Left lung (tissue), 4 donors: ENCODE measurements at regions not wholly inside any gene's neighbourhood (a gene's known extent, or its start where the extent isn't known, plus 50 kb on each side); places are given as distances from the start of the nearest gene placed in this dataset.

ENCODE experiments used
- ATAC-seq: fragments of 200-7000 bp; cut with Tn5 transposase; one replicate; pipeline ENCODE4 v1.9.1; 2020; ENCODE audit warnings: moderate library complexity
- DNase-seq, 4 donors: peaks; one replicate each; pipeline ENCODE4 v3.0.0-alpha.2; 2013 to 2020
- H3K27ac ChIP-seq, 2 donors: fragments of 200-600 bp; sonication (generic) in 1 of 2; one replicate each; pipeline versions ENCODE4 v1.5.0 to v1.8.0; 2020 to 2021
- H3K27me3 ChIP-seq, 2 donors: fragments of 200-600 bp; sonication (generic) in 1 of 2; one replicate each; pipeline versions ENCODE4 v1.5.0 to v1.8.0; 2020 to 2021
- H3K36me3 ChIP-seq, 2 donors: fragments of 200-600 bp; sonication (generic) in 1 of 2; one replicate each; pipeline versions ENCODE4 v1.5.0 to v1.8.0; 2020 to 2021
- H3K4me1 ChIP-seq, 2 donors: fragments of 200-600 bp; one replicate each; pipeline ENCODE4 v1.8.0; 2021
- H3K4me3 ChIP-seq, 2 donors: fragments of 200-600 bp; sonication (generic) in 1 of 2; one replicate each; pipeline versions ENCODE4 v1.5.0 to v1.8.0; 2020 to 2021; ENCODE audit warnings: mild to moderate bottlenecking in 1 of 2
- H3K9me3 ChIP-seq, 2 donors: fragments of 200-600 bp; sonication (generic) in 1 of 2; one replicate each; pipeline versions ENCODE4 v1.5.0 to v1.8.0; 2020 to 2021
- CTCF ChIP-seq, 2 donors: fragments of 200-600 bp; sonication (generic) in 1 of 2; IDR thresholded peaks; one replicate each; pipeline versions ENCODE4 v1.5.0 to v1.8.0; 2021; ENCODE audit warnings: antibody characterized with exemption in 2 of 2
- intact Hi-C, 2 donors: fragments of 100-400 bp; cut with DNase I; formaldehyde crosslinking; loops; one replicate each; pipeline versions ENCODE4 v1.11.2 to v1.14.2; 2022
- donor health status: DM: no; HTN: yes; CAD: no.
- donor health status: DM: no; HTN: no; CAD: no.

- Histone ChIP-seq H3K36me3 (no peaks in the 10 kb centered on the region), H3K27me3 (peaks cover 0 to 5% of the 10 kb centered on the region in 2 donors), H3K4me1 (no peaks in the 10 kb centered on the region), H3K27ac (no peak overlapping the region), H3K4me3 (no peak overlapping the region), H3K9me3 (no peaks in the 10 kb centered on the region)
- TF ChIP-seq CTCF (IDR thresholded peaks at IDR 0.05), result no peak
- intact Hi-C loops, result no loop called here
- ATAC-seq (no peak), DNase-seq (no peak)
These were observed 124.6 kb upstream of the CYP1B1 start for GRCh38 chr2:38200598-38200997.

- no peak for TF ChIP-seq CTCF (IDR thresholded peaks at IDR 0.05)
- Histone ChIP-seq H3K4me3 (no peak overlapping the region), H3K9me3 (no peaks in the 10 kb centered on the region), H3K27ac (no peak overlapping the region), H3K4me1 (no peaks in the 10 kb centered on the region), H3K27me3 (peaks cover 0 to 5% of the 10 kb centered on the region in 2 donors), H3K36me3 (no peaks in the 10 kb centered on the region)
- no peak for DNase-seq
- intact Hi-C loops, result no loop called here
- no peak for ATAC-seq
These were observed 123.2 kb upstream of the CYP1B1 start for GRCh38 chr2:38199127-38199526.

- ATAC-seq (no peak), DNase-seq (no peak)
- no peak for TF ChIP-seq CTCF (IDR thresholded peaks at IDR 0.05)
- no peak overlapping the region for H3K27ac ChIP-seq
- no peaks in the 10 kb centered on the region for H3K9me3 ChIP-seq
- H3K27me3 ChIP-seq, result no peaks in the 10 kb centered on the region
- intact Hi-C loops, result no loop called here
- H3K4me1 ChIP-seq, result peaks cover 0 to 11% of the 10 kb centered on the region in 2 donors
- H3K4me3 ChIP-seq, result no peak overlapping the region
- no peaks in the 10 kb centered on the region for H3K36me3 ChIP-seq
These were observed 118.8 kb upstream of the CYP1B1 start for GRCh38 chr2:38194751-38195150.

DNA sequence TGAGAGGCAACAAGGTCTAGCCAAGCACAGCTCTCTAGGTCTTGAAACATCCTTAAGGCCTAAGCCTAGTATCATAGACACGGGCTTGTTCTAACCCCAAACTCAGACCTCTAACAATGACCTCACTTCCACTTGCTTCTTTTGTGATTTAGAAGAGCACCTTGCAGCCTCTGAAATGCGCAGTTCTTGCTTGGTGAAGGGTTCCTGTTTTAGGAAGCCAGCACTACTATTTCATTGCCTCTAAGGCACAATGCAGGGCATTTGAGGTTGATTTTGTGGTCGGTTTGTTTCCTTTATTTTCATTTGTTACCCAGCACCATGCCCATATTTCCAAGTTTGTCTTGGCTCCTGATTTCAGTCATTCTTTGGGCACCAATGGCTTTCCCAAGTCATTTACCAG lies 117.0 kb upstream of the CYP1B1 start:
- no peak for ATAC-seq
- no peaks in the 10 kb centered on the region for H3K9me3 ChIP-seq
- intact Hi-C loops, result no loop called here
- TF ChIP-seq CTCF (IDR thresholded peaks at IDR 0.05), result no peak
- H3K27ac ChIP-seq, result no peak overlapping the region
- H3K4me1 ChIP-seq, result peaks cover 3 to 15% of the 10 kb centered on the region in 2 donors
- H3K4me3 ChIP-seq, result no peak overlapping the region
- no peaks in the 10 kb centered on the region for H3K27me3 ChIP-seq
- no peak for DNase-seq
- H3K36me3 ChIP-seq, result no peaks in the 10 kb centered on the region

- no peak overlapping the region for H3K4me3 ChIP-seq
- ATAC-seq (no peak), DNase-seq (no peak)
- H3K27ac ChIP-seq, result no peak overlapping the region
- no peaks in the 10 kb centered on the region for H3K36me3 ChIP-seq
- no peak for TF ChIP-seq CTCF (IDR thresholded peaks at IDR 0.05)
- H3K27me3 ChIP-seq, result no peaks in the 10 kb centered on the region
- peaks cover 4 to 22% of the 10 kb centered on the region in 2 donors for H3K4me1 ChIP-seq
- intact Hi-C loops, result no loop called here
- no peaks in the 10 kb centered on the region for H3K9me3 ChIP-seq
These were observed 116.1 kb upstream of the CYP1B1 start for GRCh38 chr2:38192046-38192445.
